NCI-H2227 treated with DMSO at 0.1 percent for 48 hours (cell line): ENCODE measurements at regions not wholly inside any gene's neighbourhood (a gene's known extent, or its start where the extent isn't known, plus 50 kb on each side); places are given as distances from the start of the nearest gene placed in this dataset.

ENCODE experiments used
- DNase-seq: peaks from one replicate; lab custom pipeline; 2025; lab: John Stamatoyannopoulos, UW

DNA sequence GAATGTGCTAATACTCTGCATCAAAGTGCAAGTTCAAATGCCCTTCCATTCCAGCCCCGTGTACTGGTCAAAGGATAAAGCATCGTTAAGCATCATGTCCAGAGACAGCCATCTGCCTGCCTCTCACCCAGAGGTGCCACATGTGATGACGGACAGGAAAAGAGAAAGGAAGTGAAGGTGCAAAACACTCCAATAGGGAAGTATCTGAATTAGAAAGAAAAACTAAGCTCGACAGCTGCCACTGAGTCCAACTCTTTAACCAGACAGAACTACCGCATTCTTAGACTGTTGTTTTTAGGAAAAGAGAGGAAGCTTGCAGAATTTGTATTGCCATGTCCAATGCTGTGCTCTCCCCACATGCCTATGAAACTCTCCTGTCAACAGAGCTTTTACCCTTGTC lies 465.0 kb upstream of the SOX5 start:
- DNase-seq: no peak

DNA sequence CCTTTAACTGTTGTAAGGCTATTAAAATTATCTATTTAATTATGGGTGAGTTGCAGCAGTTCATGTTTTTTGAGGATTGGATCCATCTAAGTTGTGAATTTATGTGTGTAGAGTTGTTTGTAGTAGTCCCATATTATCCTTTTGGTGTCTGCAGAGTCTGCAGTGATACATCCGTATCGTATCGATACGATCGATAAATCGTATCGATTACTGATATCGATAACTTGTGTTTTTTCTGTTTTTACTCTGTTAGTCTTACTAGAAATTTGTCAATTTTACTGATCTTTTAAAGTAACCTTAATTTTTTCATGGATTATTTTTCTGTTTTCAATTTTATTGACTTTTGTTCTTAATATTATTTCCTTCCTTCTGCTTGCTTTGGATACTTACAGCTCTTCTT lies 462.5 kb upstream of the SOX5 start:
- DNase-seq: no peak

DNA sequence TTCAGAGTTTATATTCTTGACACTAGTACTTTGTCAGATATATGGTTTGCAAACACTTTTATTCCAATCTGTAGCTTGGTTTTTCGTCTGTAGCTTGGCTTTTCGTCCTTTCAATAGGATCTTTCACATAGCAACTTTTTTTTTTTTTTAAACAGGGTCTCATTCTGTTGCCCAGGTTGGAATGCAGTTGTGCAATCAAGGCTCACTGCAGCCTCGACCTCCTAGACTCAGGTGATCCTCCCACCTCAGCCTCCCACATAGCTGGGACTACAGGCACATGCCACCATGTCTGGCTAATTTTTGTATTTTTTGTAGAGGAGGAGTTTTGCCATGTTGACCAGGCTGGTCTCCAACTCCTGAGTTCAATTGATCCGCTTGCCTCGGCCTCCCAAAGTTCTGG lies 460.4 kb upstream of the SOX5 start:
- no peak for DNase-seq

DNA sequence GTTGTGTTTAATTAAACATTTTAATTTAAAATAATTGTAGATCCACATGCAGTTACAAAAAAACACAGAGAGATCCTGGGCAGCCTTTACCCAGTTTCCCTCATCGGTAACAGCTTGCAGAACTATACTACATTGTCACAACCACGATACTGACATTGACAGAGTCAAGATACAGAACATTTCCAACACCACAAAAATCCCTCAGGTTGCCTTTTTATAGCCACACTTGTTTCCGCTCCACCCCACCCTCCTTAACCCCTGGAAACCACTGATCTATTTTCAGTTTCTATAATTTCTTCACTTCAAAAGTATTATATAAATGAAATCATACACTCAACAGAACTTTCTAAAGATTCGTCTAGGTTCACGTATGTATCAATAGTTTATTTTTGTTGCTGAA lies 458.8 kb upstream of the SOX5 start:
- no peak for DNase-seq

DNA sequence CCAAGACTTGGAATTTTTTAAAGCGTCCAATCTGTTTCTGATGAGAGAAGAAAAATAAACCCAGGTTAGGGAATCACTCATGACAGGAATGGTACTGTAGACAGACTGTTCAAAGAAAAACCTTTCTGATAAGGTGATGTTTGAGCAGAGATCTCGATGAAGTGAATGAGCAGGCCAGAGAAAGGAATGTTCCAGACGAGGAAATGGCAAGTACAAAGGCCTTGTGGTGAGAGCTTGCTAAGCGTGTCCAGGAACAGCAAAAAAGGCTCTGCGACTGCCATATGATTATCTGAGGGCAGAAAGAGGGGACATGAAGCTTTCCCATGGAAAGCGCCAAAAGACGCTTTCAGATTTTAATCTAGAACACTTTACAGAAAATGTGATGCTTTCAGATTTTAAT lies 458.4 kb upstream of the SOX5 start:
- DNase-seq: no peak

DNA sequence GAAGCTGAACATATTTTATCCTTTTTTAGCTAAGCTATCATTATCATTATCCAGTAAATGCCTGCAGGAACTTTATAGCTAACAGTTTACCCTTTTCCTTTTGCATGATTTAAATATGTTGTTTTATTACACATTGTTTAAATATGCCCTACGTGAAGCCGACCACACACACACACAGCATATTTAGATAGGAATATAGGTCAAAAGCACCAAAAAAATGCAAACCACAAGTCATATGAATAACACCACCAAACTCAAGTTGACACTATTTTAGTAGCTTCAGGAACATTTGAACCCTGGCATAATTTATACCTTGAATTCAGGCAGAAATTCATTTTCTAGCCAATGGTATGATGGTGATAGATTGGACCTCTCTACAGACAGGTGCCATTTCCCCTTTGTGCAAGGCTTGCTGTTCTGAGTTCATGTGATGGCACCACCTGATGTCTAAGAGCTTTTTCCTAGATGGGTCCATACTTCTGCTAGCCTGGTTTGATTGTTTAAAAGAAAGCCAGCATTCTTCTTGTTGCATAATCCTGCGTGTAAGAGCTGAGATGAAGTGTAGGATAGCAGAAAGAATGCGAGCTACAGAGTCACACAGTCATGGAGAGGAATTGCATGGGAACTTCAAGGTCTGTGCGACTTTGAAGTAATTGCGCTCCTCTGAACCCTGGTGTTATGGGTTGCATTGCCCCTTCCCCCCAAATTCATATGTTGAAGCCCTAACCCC lies 454.8 kb upstream of the SOX5 start:
- DNase-seq: no peak

DNA sequence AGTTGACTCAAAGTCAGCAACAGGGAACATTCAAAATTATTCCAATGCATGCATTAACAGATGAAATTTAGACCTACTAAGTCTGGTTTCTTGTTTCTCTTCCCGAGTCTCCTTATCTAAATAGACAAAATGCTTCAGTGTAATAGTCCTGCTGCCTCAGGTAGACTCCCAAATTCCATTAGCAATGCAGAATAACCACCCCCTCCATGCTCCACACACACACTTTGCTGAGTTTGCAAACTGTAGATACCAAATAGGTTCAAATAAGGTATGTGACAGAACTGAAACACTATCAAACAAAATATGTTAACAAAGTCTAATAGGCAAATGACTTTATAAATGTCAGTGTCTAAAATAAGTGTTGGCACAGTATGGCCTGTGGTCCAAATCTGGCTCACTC lies 451.1 kb upstream of the SOX5 start:
- no peak for DNase-seq

DNA sequence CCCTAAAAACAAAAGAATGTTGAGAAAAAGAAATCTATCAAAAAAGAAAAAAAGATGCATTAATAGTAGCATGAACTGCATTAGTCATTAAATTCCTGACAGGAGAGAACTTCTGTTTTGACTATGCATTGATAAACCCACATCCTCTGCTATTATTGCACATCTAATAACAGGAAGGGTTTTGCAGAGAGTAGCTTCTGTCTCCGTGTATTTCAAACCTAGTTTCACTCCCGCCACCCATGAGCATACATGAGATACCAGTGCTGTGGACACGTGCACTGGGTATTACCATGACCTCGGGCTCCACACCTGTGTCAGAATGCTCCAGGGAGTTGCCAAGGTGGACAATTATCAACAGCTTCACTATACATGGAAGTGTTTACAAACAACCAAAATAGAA lies 449.1 kb upstream of the SOX5 start:
- no peak for DNase-seq

DNA sequence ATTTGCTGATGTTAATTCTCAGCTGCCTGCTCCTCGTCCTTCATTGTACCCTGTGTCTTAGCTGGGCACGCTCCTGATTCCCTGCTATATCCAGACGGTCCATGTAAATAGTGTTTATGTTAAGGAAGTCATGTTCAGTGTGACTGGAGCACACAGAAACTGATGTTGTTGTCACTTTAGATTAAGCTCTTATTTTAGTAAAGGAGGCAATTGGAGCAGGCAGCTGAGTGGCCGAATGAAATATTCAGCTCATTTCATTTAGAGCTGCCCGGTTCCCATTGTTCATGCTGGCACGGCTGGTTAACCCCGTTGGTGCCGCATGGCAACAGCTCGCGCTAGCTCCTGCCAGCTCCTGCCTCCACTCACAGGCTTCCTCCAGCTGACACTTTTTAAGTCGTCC lies 446.8 kb upstream of the SOX5 start:
- no peak for DNase-seq

DNA sequence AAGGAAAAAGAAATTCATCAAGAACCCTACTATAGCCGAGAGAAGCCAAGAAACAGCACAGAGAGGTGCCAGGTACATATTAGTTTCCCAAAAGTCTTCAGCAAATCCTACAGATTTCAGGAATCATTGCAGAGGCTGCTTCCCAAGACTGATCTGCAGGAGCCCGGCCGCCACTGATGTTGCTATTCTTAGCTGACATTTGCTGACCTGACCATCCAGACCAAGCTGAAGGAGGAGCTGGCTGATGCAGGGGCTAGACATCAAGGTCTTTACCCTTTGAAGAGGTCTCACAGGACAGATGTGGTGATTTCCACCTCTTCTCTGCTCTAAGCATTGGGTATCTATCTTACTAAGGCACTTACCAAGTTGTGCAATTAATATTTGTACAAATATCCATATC lies 444.8 kb upstream of the SOX5 start:
- no peak for DNase-seq

DNA sequence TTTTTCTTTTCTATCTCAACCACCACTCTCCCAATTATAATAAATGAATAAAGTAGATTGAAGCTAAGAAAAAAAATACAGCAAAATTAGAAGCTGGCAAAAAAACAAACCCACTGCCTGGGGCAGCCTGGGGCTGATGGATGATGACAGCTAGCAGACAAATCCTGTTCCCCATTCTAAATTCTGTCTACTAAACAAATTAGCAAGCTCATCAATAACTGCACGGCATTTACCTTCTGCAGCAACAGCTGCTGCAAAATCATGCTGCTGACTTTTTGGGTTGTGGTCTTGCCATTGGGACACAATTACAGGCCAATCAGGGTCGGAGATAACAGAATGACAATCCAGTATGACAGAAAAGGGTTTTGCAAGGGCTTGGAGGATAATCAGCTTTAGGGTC lies 443.6 kb upstream of the SOX5 start:
- DNase-seq: no peak

DNA sequence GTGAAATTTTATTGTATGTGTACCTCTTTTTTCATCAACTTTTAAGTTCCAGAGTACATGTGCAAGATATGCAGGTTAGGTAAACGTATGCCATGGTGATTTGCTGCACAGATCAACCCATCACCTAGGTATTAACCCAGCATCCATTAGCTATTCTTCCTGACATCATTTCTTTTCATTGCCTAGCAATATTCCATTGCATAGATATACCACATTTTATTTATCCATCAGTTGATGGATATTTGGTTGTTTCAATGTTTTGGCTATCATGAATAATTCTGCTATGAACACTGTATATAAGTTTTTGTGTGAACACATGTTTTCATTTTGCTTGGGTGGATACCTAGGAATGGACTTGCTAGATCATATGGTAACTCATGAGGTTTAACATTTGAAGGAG lies 439.9 kb upstream of the SOX5 start:
- DNase-seq: no peak

DNA sequence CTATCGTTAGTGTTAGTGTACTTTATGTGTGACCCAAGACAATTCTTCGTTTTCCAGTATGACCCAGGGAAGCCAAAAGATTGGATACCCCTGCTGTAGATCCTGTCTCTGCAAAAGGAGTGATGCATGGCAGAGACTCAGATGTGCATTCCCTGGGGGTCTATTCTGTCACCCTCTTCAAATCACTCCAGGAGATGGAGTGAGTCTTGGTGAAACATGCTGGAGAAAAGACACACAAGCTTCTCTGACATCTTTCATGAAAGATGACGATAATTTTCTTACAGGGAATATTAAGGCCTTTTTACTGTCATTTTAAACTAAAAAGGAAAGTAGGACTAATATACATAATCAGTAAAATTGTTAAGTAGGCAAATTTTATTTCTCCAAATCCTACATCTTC lies 437.9 kb upstream of the SOX5 start:
- DNase-seq: no peak

DNA sequence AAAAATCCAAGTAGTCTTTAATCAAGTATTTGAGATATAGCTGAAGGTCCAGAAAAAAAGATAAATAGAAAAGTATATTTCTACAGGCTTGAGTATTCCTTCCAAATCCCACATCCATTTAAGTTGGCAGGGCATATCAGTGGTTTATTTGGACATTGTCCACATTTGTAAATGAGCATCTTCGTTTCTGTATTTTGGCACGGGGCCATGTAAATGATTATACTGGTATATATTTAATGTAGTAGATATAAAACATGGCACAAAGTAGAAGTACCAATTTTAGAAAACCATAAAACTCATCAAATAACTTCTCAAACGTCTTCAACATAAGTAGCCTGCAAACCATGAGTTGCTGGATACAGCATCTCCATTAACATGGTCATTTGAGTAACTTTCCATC lies 437.4 kb upstream of the SOX5 start:
- no peak for DNase-seq

DNA sequence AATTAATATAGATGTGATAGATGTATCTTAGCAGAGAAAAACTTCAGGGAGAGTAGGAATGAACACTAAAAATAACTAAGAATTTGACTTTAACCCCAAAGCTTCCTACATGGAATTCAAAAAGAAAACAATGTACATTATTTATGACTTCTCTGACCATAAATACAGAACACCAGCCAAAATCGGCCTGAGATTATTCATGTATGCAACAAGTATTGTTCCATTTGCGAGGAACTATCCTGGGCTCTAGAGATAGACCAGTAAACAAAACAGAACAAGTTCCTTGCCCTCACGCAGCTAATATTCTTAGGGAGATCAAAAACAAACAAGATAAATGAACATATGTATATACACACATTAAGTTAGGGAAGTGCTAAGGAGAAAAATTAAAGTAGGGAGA lies 432.3 kb upstream of the SOX5 start:
- DNase-seq: no peak

DNA sequence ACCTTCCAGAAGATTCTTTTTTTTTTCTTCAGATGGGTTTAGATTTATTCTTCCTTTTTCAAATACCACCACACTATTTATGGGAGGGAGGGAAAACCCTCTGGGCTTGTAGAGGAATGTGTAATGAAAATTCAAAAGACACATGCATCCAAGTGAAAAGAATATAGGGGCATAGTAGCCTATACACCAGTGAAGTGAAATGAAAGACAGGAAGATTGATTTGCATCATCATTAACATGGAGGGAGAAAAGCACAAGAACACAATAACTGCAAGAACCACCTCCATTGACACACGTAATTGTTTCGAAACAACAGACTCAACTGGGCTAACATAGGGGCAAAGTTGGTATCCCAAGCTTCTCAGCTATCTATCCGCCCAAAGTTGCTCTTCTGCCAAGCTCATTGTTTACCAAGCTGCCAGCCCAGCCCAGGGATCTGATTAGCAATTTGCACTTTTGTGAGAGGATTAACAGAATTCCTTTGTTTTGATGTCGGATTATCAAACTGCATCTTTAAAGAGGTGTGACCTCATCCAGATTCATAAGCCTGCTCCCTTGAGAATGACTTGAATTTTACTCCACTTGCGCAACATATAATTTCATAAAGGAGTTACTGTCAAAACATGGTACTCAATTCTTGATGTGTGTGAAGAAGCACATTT lies 430.5 kb upstream of the SOX5 start:
- no peak for DNase-seq

DNA sequence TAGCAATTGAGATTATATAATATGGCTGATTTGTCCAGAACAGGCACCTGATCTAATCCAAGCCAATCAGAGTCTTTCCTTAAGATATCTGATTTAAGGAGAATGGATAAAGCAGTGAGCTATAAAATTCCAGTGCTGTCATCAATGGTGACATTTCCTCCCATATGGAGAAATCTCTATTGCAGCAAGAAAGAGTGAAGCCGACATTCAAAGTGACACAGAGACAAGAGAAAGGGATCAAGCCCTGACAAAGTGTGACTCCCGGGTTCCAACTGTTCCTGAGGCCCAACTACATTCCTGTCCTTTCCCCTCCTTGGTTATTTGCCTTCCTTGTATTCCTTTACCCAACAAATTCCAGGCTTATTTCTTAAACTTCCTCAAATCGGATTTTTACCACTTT lies 430.0 kb upstream of the SOX5 start:
- DNase-seq: no peak

DNA sequence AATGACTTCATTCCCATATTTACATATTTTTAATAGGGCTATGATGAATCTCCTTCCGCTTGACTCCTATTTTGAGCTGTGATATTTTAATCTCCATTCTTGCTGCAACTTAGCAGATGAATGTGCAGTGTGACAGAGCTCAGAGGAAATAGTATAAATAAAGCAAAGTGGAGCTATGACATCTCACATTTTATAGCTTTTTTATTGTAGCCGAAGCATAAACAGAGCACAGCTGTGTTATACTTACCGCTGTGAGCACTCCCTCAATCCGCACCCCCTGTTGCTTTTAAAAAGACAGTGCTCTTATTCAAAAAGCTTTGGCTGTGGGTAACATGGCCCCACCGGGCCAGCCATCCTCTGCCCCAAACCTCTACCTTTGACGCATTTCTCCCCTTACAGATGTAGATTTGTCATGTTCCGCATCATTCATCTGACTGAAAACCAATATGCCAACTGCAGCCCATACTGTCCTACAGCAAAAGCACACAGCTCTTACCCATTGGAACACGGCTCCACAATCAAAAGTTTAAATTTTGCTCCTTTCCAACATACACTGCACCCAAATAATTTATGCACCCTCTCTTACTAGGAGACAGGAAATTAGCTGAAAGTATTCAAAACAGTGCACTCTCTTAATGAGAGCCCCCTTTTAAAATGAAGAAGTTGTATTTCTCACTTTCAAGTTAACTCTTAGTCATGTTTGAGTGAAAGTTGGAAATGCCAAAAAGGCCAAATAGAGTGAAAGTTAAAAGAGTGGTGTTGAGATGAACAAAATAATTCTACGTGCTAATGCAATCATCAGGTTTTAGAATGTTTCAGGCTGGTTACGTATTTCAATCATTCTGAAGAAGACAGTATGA lies 429.3 kb upstream of the SOX5 start:
- DNase-seq: no peak

DNA sequence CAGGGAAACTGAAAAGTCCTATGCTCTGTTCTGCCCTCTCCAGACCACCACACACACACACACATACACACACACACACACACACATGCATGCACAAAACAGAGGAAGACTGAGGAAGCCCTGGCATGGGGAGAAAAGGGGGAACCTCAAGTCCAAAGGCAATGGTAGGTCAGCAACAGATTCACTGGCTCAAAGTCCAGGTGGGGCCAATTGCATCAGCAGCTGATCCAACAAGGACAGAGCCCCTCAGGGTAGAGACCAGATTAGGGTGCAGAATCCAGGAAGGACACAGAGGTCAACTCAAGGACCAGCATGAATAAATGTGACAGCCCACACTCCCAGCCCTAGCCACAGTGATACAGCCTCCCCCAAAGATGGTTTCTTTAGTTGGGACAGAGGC lies 425.0 kb upstream of the SOX5 start:
- DNase-seq: no peak

DNA sequence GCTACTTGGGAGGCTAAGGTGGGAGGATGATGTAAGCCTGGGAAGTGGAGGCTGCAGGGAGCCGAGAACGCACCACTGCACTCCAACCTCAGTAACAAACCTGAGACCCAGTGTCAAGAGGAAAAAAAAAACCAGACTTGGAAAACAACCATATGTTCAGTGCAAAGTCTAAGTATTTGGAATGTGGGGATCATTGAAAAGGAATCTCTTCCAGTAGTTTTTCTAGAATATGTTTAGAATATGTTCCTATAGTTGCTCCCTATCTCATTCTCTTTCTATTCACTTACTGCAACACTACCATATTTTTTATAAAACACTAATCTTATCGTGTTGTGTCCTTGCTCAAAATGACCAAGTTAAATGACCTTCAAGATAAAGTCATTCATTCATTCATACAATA lies 423.5 kb upstream of the SOX5 start:
- DNase-seq: no peak

DNA sequence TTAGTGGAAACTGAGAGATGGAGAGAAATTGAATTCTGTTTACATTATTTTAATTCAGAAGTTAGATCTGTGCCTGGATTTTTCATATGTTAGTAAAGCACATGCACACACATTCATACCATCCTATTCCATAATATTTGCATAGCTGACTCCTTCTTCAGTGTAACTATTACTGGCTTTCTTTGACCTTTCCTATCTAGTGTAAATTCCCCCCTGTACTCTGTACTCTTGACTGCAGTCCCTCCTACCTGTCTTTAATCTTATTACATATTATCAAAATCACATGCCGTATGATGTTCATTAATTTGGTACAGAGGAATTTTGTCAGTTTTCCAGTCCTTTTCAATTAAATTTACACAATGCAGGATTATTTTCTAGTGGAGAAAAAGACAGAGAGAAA lies 417.0 kb upstream of the SOX5 start:
- no peak for DNase-seq

DNA sequence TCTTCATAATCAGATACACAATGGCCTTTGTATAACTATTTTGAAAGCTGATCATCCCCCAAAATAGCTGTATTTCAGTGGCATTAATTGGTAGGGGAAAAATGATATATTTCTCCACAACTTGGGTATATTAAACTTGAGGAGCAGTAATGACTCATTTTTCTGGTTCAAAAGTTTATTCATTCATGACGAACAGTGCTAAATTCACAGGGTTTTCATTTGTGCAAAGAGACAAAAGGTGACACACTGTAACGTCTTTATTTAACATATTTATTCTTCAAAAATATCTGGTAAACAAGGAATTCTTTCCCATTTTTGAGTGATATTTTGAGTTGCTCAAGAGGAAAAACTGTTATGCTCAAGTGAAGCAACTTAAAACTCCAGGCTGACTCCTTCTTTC lies 415.5 kb upstream of the SOX5 start:
- no peak for DNase-seq

DNA sequence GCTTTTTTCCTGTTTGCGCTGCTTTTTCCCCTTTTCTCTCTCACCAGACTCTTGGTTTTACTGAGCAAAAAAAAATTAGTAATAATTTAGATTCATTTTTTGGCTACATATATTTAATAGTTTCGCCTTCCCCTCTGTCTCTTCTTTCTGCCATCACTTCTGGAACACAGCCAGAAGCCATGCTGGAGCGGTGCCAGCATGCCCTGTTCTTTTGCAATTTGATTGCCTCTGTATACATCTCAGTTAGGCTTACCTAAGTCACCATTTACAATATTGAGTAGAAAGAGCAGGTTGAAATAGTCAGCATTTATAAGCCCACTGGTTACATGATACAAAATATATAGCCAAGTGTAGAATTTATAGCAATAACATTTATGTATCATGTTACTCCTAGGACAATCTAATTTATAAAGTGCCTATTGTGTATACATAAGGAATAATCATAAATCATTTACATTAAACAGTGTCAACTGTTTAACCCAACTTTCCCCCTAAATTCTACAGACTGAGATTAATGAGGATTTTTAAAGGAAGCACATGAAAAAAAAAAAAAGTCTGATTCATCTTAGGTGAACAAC lies 413.8 kb upstream of the SOX5 start:
- DNase-seq: peak; percentile 51
